Right lobe of liver (tissue), 4 donors: ENCODE measurements at regions not wholly inside any gene's neighbourhood (a gene's known extent, or its start where the extent isn't known, plus 50 kb on each side); places are given as distances from the start of the nearest gene placed in this dataset.

Source experiments
- POLR2A ChIP-seq: fragments of 450-650 bp; IDR thresholded peaks from one replicate; pipeline ENCODE4 v1.6.1; 2017; ENCODE audit warnings: antibody characterized with exemption, mild to moderate bottlenecking
- TF ChIP-seq, protein P1 (sequence below), 4 donors: fragments of 200-600 bp in 3 of 4; fragments of 450-650 bp in 1 of 4; IDR thresholded peaks; one replicate each; pipeline versions ENCODE4 v1.5.1 to v1.8.0; 2016 to 2022; ENCODE audit warnings: antibody characterized with exemption in 4 of 4, mild to moderate bottlenecking in 2 of 4
- donor health status: DM: no; HTN: no; CAD: no.
- donor health status: DM: no; HTN: no; CAD: no.
- donor health status: DM: no; HTN: yes; CAD: no.

DNA sequence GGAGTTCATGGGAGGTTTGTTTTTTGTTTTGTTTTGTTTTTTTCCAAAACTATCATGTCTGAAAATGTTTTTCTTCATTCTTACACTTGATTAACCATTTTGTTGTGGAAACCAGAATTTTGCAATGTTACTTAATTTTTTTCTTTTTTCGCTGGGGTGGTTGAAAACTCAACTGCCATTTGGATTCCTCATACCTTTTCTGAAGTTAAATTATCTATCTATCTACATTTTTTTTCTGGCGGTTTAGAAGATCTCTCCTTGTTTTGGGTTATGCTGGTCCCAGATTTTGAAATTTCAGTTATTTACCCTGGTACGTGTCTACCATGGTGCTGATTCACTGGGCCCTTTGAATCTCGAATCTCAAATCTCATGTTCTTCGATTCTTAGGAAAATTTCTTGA is 316.2 kb upstream of the SMARCA2 start:
- TF ChIP-seq, protein P1, sequence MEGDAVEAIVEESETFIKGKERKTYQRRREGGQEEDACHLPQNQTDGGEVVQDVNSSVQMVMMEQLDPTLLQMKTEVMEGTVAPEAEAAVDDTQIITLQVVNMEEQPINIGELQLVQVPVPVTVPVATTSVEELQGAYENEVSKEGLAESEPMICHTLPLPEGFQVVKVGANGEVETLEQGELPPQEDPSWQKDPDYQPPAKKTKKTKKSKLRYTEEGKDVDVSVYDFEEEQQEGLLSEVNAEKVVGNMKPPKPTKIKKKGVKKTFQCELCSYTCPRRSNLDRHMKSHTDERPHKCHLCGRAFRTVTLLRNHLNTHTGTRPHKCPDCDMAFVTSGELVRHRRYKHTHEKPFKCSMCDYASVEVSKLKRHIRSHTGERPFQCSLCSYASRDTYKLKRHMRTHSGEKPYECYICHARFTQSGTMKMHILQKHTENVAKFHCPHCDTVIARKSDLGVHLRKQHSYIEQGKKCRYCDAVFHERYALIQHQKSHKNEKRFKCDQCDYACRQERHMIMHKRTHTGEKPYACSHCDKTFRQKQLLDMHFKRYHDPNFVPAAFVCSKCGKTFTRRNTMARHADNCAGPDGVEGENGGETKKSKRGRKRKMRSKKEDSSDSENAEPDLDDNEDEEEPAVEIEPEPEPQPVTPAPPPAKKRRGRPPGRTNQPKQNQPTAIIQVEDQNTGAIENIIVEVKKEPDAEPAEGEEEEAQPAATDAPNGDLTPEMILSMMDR (IDR thresholded peaks at IDR 0.05), result no peak
- no peak for TF ChIP-seq POLR2A
